ENCODE measurements at regions not wholly inside any gene's neighbourhood (a gene's known extent, or its start where the extent isn't known, plus 50 kb on each side); places are given as distances from the start of the nearest gene placed in this dataset.

GRCh38 chr17:71302721-71303549, 817.9 kb upstream of the SOX9 start:
- Histone ChIP-seq H3K14ac (ENCODE audit: insufficient read length) (no peak overlapping the region), H3K4me3 (ENCODE audit: extremely low read depth in 1 of 4, insufficient read depth in 2 of 4, low read depth in 3 of 4, low read length in 4 of 4) (no peak overlapping the region), H2BK120ac (replicated peaks; ENCODE audit: low read depth, low read length) (no peak overlapping the region), H2BK5ac (ENCODE audit: low read depth, low read length) (no peak overlapping the region), H4K20me1 (replicated peaks in 1 of 2; ENCODE audit: control insufficient read depth in 1 of 2, insufficient read depth in 2 of 2, low read length in 2 of 2) (no peaks in the 10 kb centered on the region), H2BK12ac (ENCODE audit: low read depth, low read length) (no peak overlapping the region), H3K18ac (ENCODE audit: extremely low read depth, low read length) (no peak overlapping the region), H3K27me3 (replicated peaks in 1 of 4; ENCODE audit: control insufficient read depth in 3 of 4, extremely low read depth in 1 of 4, insufficient read depth in 3 of 4, low read length in 3 of 4) (no peaks in the 10 kb centered on the region), H3K23ac (ENCODE audit: insufficient read length) (no peak overlapping the region), H3K9me3 (ENCODE audit: insufficient read depth in 2 of 2, low read depth in 1 of 2, low read length in 1 of 2) (0 out of 4 replicates have a peak, but pooled peaks cover 0 to 2% of the 10 kb centered on the region in 2 experiments), H3K4me1 (replicated peaks in 1 of 4; ENCODE audit: control insufficient read depth in 3 of 4, insufficient read depth in 4 of 4, low read length in 3 of 4) (peaks cover 0 to 4% (median 2%) of the 10 kb centered on the region in 4 experiments; a peak in 3 of 7 replicates), H3K9ac (replicated peaks in 1 of 4; ENCODE audit: extremely low read depth in 1 of 4, low read depth in 3 of 4, low read length in 3 of 4) (no peak overlapping the region), H3K79me1 (ENCODE audit: low read depth, low read length) (no peaks in the 10 kb centered on the region), H2BK20ac (ENCODE audit: low read length) (no peak overlapping the region), H3K4ac (replicated peaks; ENCODE audit: insufficient read length, low read depth, low read length) (no peak overlapping the region), H3K79me2 (ENCODE audit: control insufficient read depth in 1 of 2, insufficient read depth in 2 of 2, low read length in 2 of 2) (no peaks in the 10 kb centered on the region; a peak in 1 of 4 replicates), H4K91ac (replicated peaks; ENCODE audit: insufficient read length, low read length) (no peak overlapping the region), H4K8ac (ENCODE audit: extremely low read depth, insufficient read depth, low read length) (no peak overlapping the region), H3K56ac (replicated peaks; ENCODE audit: insufficient read length, low read depth, low read length) (no peak overlapping the region), H4K5ac (ENCODE audit: insufficient read length, low read depth, low read length) (no peak overlapping the region), H3K4me2 (ENCODE audit: insufficient read depth in 1 of 2, low read depth in 2 of 2, low read length in 2 of 2) (no peak overlapping the region), H2AK5ac (ENCODE audit: low read depth, low read length) (no peak overlapping the region), H2BK15ac (ENCODE audit: low read length) (no peak overlapping the region), H3K23me2 (ENCODE audit: low read depth, low read length) (no peaks in the 10 kb centered on the region), H3K36me3 (ENCODE audit: control insufficient read depth in 2 of 4, insufficient read depth in 4 of 4, low read length in 3 of 4) (no peaks in the 10 kb centered on the region), H3K27ac (ENCODE audit: low read depth, low read length) (no peak overlapping the region), H2AFZ (ENCODE audit: low read length) (no peak overlapping the region)
- TF ChIP-seq POLR2AphosphoS5 (IDR thresholded peaks at IDR 0.05; ENCODE audit: low read depth, low read length) = no peak
- TF ChIP-seq KDM4A (IDR thresholded peaks at IDR 0.05; ENCODE audit: low read depth, low read length, severe bottlenecking) = no peak
- TF ChIP-seq BCL11A (IDR thresholded peaks at IDR 0.05; ENCODE audit: low read depth in 2 of 2, low read length in 2 of 2) = no peak
- no peak for TF ChIP-seq CHD2 (IDR thresholded peaks at IDR 0.05; ENCODE audit: low read length)
- no peak for TF ChIP-seq BRCA1 (IDR thresholded peaks at IDR 0.05; ENCODE audit: low read depth, low read length)
- no peak for TF ChIP-seq JUN (IDR thresholded peaks at IDR 0.05; ENCODE audit: low read depth, low read length)
- no peak for TF ChIP-seq RNF2 (IDR thresholded peaks at IDR 0.05; ENCODE audit: borderline replicate concordance, low read depth, low read length, missing control alignments, poor library complexity, severe bottlenecking)
- no peak for TF ChIP-seq SP1 (IDR thresholded peaks at IDR 0.05; ENCODE audit: low read depth, low read length)
- no peak for TF ChIP-seq CHD1 (IDR thresholded peaks at IDR 0.05; ENCODE audit: low read depth, low read length)
- no peak for TF ChIP-seq SIN3A (conservative IDR thresholded peaks at IDR 0.05 in 1 of 2, IDR thresholded peaks at IDR 0.05 in 1 of 2; ENCODE audit: low read depth in 1 of 2, low read length in 2 of 2)
- TF ChIP-seq SIRT6 (IDR thresholded peaks at IDR 0.05; ENCODE audit: low read length) = no peak
- TF ChIP-seq TEAD4 (IDR thresholded peaks at IDR 0.05; ENCODE audit: low read depth, low read length) = no peak
- DNase-seq (ENCODE audit: low read depth in 1 of 2, low spot score in 2 of 2) (no peak), FAIRE-seq (no peak)
- WGBS, 2 experiments (ENCODE audit: extremely low coverage in 1 of 2, insufficient coverage in 1 of 2, insufficient read length in 1 of 2, insufficient replicate concordance in 2 of 2, low coverage in 1 of 2, low lambda C conversion rate in 2 of 2, missing lambda C conversion rate in 1 of 2) = 86% methylated on average over 9 of the region's 9 CpGs; no CpG with 5 or more reads in 1 of the 2 experiments
- ChIA-PET CTCF (ENCODE audit: partially characterized antibody) (interaction anchor here (0.8 to 1.8 kb wide), 2 partner anchors 13 to 21 kb away, joined by 3 to 5 read pairs; no protein-coding TSS in a partner anchor), POLR2A (ENCODE audit: partially characterized antibody) (no interaction called here)
